Fibroblast of mammary gland (primary cell): ENCODE measurements at regions not wholly inside any gene's neighbourhood (a gene's known extent, or its start where the extent isn't known, plus 50 kb on each side); places are given as distances from the start of the nearest gene placed in this dataset.

Experiments used
- DNase-seq: peaks from one replicate; pipeline ENCODE4 v3.0.0-alpha.2; 2010; ENCODE audit warnings: low read depth
- H3K4me3 ChIP-seq: 2 replicates; pipeline ENCODE4 v1.5.1; 2011; ENCODE audit warnings: low read depth, mild to moderate bottlenecking, low read length, moderate library complexity; ENCODE audit not compliant: control insufficient read depth
- TF ChIP-seq, protein P1 (sequence below): conservative IDR thresholded peaks from 2 replicates; pipeline ENCODE4 v1.5.1; 2011; ENCODE audit warnings: low read depth, low read length, inconsistent platforms; ENCODE audit not compliant: control insufficient read depth, insufficient read depth

DNA sequence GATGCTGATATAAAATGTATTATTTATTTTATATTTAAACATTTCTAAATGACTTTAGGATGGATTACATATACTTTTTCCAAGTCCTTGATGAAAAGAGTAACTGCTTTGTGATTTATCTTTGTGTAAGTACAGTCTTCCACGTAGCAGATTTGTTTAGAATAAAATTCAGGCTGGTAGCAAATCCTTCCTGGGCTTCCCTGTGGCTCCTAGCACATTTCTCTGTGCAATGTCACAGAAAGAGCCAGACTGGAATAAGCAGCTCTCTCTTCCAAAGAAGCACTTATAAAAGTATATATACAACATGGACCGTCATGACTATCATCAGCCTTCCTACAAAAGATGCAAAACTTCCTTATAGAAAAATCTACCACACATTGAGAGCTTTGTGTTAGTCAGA is 388.6 kb downstream of the ACTL7B start:
- no peak for DNase-seq
- H3K4me3 ChIP-seq: no peak overlapping the region
- TF ChIP-seq, protein P1, sequence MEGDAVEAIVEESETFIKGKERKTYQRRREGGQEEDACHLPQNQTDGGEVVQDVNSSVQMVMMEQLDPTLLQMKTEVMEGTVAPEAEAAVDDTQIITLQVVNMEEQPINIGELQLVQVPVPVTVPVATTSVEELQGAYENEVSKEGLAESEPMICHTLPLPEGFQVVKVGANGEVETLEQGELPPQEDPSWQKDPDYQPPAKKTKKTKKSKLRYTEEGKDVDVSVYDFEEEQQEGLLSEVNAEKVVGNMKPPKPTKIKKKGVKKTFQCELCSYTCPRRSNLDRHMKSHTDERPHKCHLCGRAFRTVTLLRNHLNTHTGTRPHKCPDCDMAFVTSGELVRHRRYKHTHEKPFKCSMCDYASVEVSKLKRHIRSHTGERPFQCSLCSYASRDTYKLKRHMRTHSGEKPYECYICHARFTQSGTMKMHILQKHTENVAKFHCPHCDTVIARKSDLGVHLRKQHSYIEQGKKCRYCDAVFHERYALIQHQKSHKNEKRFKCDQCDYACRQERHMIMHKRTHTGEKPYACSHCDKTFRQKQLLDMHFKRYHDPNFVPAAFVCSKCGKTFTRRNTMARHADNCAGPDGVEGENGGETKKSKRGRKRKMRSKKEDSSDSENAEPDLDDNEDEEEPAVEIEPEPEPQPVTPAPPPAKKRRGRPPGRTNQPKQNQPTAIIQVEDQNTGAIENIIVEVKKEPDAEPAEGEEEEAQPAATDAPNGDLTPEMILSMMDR: no peak

DNA sequence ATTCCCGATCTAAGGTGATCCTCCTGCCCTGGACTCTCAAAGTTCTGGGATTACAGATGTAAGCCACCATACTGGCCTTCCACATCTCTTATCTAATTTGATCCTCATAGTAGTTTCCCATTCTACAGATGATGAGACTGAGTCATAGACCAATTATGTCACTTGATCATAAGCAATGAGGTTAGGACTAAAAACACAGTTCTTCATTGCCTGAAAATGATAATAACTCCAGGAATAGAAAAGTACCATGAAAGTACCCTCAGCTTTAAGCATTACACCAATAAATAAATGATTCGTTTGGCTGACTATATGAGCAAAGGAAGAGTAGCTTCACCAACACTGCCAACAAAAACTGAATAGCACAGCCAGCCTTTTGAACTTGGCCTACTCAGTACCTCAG is 389.5 kb downstream of the ACTL7B start:
- H3K4me3 ChIP-seq: no peak overlapping the region
- DNase-seq: no peak
- TF ChIP-seq, protein P1: no peak

DNA sequence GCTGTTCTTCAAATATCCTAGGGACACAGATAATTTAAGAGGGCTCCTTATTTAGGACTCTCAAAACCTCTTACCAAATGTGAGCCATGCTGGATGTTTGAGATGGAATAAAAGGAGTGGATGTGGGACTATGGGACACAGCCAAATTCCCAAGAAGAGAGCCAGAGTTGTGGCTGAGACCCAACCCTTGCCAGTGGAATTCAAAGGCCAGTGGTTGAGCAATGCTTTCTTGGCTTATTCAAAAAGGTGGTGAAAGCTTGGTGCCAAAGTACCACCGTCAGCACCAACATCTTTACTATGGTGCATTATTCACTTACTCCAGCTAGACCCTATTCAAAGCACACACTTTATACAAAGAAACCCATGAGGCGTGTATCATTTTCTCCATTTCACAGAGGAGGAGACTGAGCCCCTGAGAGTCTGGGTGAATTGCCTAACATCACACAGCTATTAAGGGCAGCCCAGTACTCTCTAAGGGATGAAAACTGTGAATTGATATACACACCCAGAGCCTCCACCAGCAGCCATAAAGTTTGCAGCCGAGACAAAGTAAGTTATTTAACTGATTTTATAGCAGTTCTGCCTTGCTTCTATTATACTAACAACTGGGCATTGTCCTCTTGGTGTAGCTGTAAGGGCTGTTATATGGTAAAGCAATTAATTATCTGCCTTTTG is 391.7 kb downstream of the ACTL7B start:
- peak; percentile 57 for DNase-seq
- TF ChIP-seq, protein P1: no peak
- H3K4me3 ChIP-seq: no peak overlapping the region

DNA sequence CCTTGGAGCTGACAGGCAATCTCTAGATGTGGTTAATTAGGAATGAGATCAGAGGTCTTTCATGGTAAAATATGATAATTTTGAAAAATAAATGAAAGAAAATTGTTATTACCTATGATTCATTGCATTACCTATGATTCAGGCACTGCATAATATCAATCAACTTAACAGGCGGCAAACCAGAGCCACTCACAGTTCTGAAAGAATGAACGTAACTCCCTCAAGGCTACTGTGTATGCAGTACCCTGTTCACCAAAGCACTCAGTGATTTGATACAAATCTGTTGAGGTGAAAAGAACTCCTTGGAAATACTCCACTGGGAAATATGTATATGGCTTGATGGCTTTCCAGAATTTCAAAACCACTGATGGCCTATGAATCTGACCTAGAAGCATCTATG is 398.9 kb downstream of the ACTL7B start:
- TF ChIP-seq, protein P1: no peak
- no peak overlapping the region for H3K4me3 ChIP-seq
- no peak for DNase-seq

DNA sequence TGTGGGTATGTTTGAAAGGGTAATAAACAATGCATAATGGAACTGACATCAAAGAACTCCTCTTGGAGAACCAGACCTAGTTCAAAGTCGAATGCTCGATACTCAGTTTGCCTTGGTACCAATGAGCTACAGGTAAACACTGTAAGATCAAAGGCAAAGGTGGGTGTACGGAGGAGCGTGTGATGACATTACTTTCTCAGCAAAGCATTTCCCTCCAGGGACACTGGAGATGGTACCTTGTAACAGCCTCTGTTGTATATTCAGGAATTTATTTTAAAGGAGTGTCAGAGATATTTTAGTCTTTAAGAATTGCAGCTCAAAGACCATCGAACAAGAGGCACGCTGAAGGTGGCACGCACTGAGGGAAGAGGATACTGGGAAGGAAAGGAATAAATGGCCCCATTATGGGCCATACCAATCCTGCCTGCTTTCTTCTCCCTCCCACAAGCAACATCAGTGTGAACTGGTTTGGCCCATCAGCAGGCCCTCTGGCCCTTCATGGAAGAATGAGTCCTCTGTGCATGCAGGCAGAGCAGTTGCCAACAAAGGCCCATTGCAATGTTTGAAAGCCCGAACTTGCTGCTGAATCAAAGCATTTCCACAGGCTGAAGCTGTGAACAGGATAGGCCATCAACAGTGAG is 410.2 kb downstream of the ACTL7B start:
- TF ChIP-seq, protein P1: no peak
- no peak for DNase-seq
- no peak overlapping the region for H3K4me3 ChIP-seq

DNA sequence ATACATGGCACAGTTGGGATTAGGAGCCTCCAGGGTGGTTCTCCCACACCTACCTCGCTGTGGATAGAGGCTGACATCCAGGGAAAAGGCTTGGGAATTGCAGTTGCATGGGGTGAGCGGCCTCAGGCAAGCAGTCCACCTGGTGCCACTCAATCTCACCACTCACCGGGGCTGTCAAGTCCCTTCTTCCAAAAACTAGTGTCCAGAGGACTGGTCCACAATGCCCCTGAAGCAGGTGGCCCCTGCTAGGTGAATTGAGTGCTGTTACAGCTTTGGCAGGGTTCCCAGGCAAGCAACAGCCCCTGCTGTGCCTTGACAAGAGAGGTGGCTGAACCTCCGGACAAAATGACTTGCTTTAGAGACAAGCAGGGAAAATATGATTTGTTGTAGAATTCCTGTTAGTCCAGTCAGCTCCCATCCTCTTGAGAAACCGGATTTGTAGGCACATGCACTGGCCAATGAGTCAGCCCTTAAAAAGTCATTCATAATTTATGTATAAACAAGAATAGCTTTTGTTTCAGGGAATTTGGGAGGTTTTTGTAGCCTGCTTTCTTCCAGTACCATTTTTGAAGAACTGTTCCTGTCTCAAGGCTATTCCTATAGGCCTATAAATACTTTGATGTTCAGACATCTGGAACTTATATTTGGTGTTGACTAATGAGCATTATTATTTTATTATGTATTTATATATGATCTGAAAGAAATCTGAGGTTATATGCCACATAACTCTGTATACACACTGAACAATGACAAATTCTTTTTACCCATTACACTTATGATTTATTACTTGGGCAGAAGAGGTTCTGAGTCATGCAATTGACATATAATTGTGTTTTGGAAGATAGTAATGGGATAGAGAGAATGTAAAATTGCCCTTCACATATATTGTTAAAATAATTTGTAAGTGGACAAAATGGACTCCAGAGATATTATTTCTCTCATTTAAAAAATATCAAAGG is 411.1 kb downstream of the ACTL7B start:
- TF ChIP-seq, protein P1: no peak
- DNase-seq: peak; percentile 97
- H3K4me3 ChIP-seq: peak overlapping the region; percentile 44
